ENCODE measurements at regions not wholly inside any gene's neighbourhood (a gene's known extent, or its start where the extent isn't known, plus 50 kb on each side); places are given as distances from the start of the nearest gene placed in this dataset.

DNA sequence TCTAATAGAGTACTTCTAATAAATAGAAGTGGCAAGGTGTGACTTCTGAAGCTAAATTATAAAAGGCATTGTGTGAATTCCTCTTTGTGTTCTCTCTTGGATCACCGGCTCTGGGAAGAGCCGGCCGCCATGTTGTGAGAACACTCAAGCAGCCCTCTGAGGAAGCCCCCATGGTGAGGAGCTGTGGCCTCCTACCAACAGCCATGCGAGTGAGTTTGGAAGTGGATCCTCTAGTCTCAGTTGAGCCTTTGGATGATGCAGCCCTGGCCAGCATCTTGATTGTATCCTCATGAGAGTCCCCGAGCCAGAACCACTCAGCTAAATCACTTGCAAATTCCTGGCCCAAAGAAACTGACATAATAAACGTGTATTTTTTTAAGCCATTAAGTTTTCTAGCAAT, 94.5 kb upstream of the CARD11 start:
- TF ChIP-seq, protein P1, sequence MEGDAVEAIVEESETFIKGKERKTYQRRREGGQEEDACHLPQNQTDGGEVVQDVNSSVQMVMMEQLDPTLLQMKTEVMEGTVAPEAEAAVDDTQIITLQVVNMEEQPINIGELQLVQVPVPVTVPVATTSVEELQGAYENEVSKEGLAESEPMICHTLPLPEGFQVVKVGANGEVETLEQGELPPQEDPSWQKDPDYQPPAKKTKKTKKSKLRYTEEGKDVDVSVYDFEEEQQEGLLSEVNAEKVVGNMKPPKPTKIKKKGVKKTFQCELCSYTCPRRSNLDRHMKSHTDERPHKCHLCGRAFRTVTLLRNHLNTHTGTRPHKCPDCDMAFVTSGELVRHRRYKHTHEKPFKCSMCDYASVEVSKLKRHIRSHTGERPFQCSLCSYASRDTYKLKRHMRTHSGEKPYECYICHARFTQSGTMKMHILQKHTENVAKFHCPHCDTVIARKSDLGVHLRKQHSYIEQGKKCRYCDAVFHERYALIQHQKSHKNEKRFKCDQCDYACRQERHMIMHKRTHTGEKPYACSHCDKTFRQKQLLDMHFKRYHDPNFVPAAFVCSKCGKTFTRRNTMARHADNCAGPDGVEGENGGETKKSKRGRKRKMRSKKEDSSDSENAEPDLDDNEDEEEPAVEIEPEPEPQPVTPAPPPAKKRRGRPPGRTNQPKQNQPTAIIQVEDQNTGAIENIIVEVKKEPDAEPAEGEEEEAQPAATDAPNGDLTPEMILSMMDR (IDR thresholded peaks at IDR 0.05), result no peak
- no peak for TF ChIP-seq POLR2A (IDR thresholded peaks at IDR 0.05)
